Trophoblast cell (in vitro differentiated cells and primary cell): ENCODE measurements at regions not wholly inside any gene's neighbourhood (a gene's known extent, or its start where the extent isn't known, plus 50 kb on each side); places are given as distances from the start of the nearest gene placed in this dataset.

ENCODE experiments used
- DNase-seq, 2 donors: peaks; one replicate each; pipeline ENCODE4 v3.0.0-alpha.2; 2016
- H2AFZ ChIP-seq: 2 replicates; pipeline ENCODE4 v1.6.1; 2013; ENCODE audit warnings: low read length, moderate library complexity, mild to moderate bottlenecking; ENCODE audit not compliant: insufficient read depth, poor library complexity
- H2AK5ac ChIP-seq: 2 replicates; pipeline ENCODE4 v1.6.1; 2013; ENCODE audit warnings: mild to moderate bottlenecking, low read length
- H2BK120ac ChIP-seq: 2 replicates; pipeline ENCODE4 v1.6.1; 2013; ENCODE audit warnings: low read length, mild to moderate bottlenecking, moderate library complexity; ENCODE audit not compliant: insufficient read depth, poor library complexity
- H2BK12ac ChIP-seq: 2 replicates; pipeline ENCODE4 v1.6.1; 2013; ENCODE audit warnings: mild to moderate bottlenecking, low read length, moderate library complexity
- H2BK5ac ChIP-seq: 2 replicates; pipeline ENCODE4 v1.6.1; 2013; ENCODE audit warnings: low read length, low read depth, moderate library complexity, mild to moderate bottlenecking; ENCODE audit not compliant: poor library complexity
- H3K14ac ChIP-seq: 2 replicates; pipeline ENCODE4 v1.6.1; 2013; ENCODE audit warnings: mild to moderate bottlenecking, low read length
- H3K18ac ChIP-seq: 2 replicates; pipeline ENCODE4 v1.6.1; 2013; ENCODE audit warnings: mild to moderate bottlenecking, low read length
- H3K23ac ChIP-seq: 2 replicates; pipeline ENCODE4 v1.6.1; 2013; ENCODE audit warnings: low read length
- H3K27ac ChIP-seq: 2 replicates; pipeline ENCODE4 v1.5.1; 2013; ENCODE audit warnings: low read depth, mild to moderate bottlenecking, inconsistent platforms, low read length, moderate library complexity
- H3K27me3 ChIP-seq: 2 replicates; pipeline ENCODE4 v1.6.1; 2013; ENCODE audit warnings: inconsistent platforms, mild to moderate bottlenecking, low read length, moderate library complexity; ENCODE audit not compliant: insufficient read depth
- H3K36me3 ChIP-seq, 2 experiments: 1 replicate in 1 of 2; 2 replicates in 1 of 2; pipeline ENCODE4 v1.6.1; 2013; ENCODE audit warnings: low read length in 2 of 2, mild to moderate bottlenecking in 2 of 2, moderate library complexity in 1 of 2; ENCODE audit not compliant: insufficient read depth in 2 of 2, control insufficient read depth in 1 of 2
- H3K4ac ChIP-seq: 2 replicates; pipeline ENCODE4 v1.6.1; 2013; ENCODE audit warnings: low read depth, mild to moderate bottlenecking, low read length, moderate library complexity
- H3K4me1 ChIP-seq, 2 experiments: 1 replicate in 1 of 2; 2 replicates in 1 of 2; pipeline ENCODE4 v1.6.1; 2013; ENCODE audit warnings: low read length in 2 of 2, mild to moderate bottlenecking in 2 of 2, moderate library complexity in 1 of 2; ENCODE audit not compliant: insufficient read depth in 2 of 2, control insufficient read depth in 1 of 2
- H3K4me2 ChIP-seq: 2 replicates; pipeline ENCODE4 v1.6.1; 2013; ENCODE audit warnings: inconsistent platforms, mild to moderate bottlenecking, low read length, moderate library complexity
- H3K4me3 ChIP-seq: 2 replicates; pipeline ENCODE4 v1.5.1; 2013; ENCODE audit warnings: mild to moderate bottlenecking, low read depth, low read length, inconsistent platforms
- H3K79me1 ChIP-seq: one replicate; pipeline ENCODE4 v1.6.1; 2013; ENCODE audit warnings: low read length
- H3K79me2 ChIP-seq: 2 replicates; pipeline ENCODE4 v1.6.1; 2013; ENCODE audit warnings: low read length, mild to moderate bottlenecking; ENCODE audit not compliant: control insufficient read depth, insufficient read depth, poor library complexity
- H3K9ac ChIP-seq: 2 replicates; pipeline ENCODE4 v1.6.1; 2013; ENCODE audit warnings: mild to moderate bottlenecking, low read length
- H3K9me3 ChIP-seq: 2 replicates; pipeline ENCODE4 v1.6.1; 2013; ENCODE audit warnings: low read depth, mild to moderate bottlenecking, control low read depth, inconsistent platforms, low read length; ENCODE audit not compliant: insufficient read depth
- H4K12ac ChIP-seq: 2 replicates; pipeline ENCODE4 v1.6.1; 2013; ENCODE audit warnings: low read depth, mild to moderate bottlenecking, low read length, moderate library complexity
- H4K8ac ChIP-seq: 2 replicates; pipeline ENCODE4 v1.6.1; 2013; ENCODE audit warnings: low read depth, mild to moderate bottlenecking, low read length, moderate library complexity
- H4K91ac ChIP-seq: one replicate; pipeline ENCODE4 v1.6.1; 2013; ENCODE audit warnings: low read depth, mild to moderate bottlenecking, low read length, moderate library complexity
- WGBS: extraction: QIAGEN DNeasy Blood & Tissue Kit; methylation state at CpG from one replicate; pipeline ENCODE4 v1.1.7; 2013; ENCODE audit warnings: missing lambda C conversion rate; ENCODE audit not compliant: insufficient read length, insufficient coverage; ENCODE audit errors: extremely low coverage; 5-methylcytosine and 5-hydroxymethylcytosine counted together

DNA sequence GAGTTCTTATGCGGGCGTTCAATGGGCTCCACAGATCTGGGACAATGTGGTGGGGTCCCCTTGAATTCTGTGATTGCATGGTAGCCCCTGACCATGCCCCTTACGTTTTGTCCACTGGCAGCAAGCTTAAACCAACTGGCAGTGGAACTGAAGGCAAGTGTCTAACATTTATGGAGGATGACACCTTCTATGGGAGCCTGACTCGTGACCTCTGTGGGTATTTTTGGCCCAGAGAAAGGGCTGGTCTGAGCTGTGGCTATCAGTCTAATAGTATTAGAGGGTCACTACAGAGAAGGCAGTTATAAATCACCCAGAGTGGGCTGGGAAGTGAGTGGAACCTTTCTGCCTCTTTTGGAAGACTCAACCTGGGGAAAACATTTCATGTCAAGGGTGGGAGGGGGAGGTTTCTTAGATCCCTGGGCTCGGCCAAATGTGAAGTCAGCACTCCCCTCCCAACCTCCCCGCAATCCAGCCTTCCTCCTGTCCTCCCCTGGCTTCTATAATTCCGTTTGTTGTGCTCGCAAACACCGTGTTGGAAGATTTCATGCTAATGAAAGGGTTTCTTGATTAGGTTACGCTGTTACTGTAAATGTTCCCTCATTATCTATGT, 322.7 kb downstream of the RPS24 start:
- H3K4me2 ChIP-seq = no peak overlapping the region
- H2BK12ac ChIP-seq = peak overlapping the region; percentile 87
- H3K79me1 ChIP-seq = peaks cover 38% of the 10 kb centered on the region

GRCh38 chr10:78357141-78358063, 323.7 kb downstream of the RPS24 start:
- Histone ChIP-seq H3K79me2 (peaks cover 18% of the 10 kb centered on the region), H2BK12ac (peak overlapping the region; percentile 99), H3K4me3 (no peak overlapping the region), H3K14ac (peak overlapping the region; percentile 94), H2BK5ac (no peak overlapping the region), H3K79me1 (peaks cover 47% of the 10 kb centered on the region), H4K91ac (peak overlapping the region; percentile 100), H3K4me2 (no peak overlapping the region), H3K9ac (no peak overlapping the region), H3K23ac (no peak overlapping the region), H3K4me1 (peaks cover 37 to 45% of the 10 kb centered on the region in 2 experiments), H3K36me3 (no peaks in the 10 kb centered on the region), H4K12ac (no peak overlapping the region), H2AFZ (no peak overlapping the region), H3K9me3 (no peaks in the 10 kb centered on the region), H3K27me3 (no peaks in the 10 kb centered on the region), H4K8ac (peak overlapping the region; percentile 90), H3K27ac (peak overlapping the region; percentile 46), H2AK5ac (no peak overlapping the region), H3K18ac (no peak overlapping the region), H3K4ac (no peak overlapping the region), H2BK120ac (peak overlapping the region; percentile 99)
- no CpG with 5 or more reads among the region's 16 CpGs for WGBS
- DNase-seq = no peak

More for the DNA sequence above, 322.7 kb downstream of the RPS24 start:
- Histone ChIP-seq H3K9ac (no peak overlapping the region), H4K8ac (no peak overlapping the region), H3K4me3 (no peak overlapping the region), H3K36me3 (no peaks in the 10 kb centered on the region), H3K4me1 (peaks cover 28 to 34% of the 10 kb centered on the region in 2 experiments), H3K9me3 (no peaks in the 10 kb centered on the region), H3K23ac (no peak overlapping the region), H3K79me2 (peaks cover 13% of the 10 kb centered on the region), H3K18ac (peak overlapping the region; percentile 31), H2BK5ac (peak overlapping the region; percentile 18), H2BK120ac (peak overlapping the region; percentile 83), H3K4ac (peak overlapping the region; percentile 47), H3K27me3 (no peaks in the 10 kb centered on the region), H3K27ac (peak overlapping the region; percentile 5), H4K91ac (peak overlapping the region; percentile 78), H4K12ac (no peak overlapping the region), H2AFZ (no peak overlapping the region), H2AK5ac (peak overlapping the region; percentile 71), H3K14ac (peak overlapping the region; percentile 69)
- no peak for DNase-seq
- no CpG with 5 or more reads among the region's 10 CpGs for WGBS

DNA sequence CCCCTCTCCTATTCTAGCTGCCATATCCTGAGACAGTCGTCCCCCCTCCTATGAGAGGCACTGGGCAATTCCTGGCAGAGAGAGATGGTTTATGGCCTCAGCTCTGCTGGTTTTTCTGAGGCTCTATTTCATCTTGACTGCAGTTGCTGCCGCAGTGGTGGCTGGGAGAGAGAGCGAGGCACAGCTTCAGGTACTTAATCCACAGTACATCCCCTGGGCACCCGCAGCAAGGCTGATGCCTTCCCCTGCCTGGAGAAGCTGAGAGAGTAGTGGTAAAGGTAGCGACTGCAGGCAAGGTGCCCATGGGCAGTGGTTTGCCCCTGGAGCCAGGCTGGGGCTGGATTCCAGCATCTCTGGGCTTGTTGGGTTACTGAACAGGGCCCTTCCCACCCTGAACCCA, 324.7 kb downstream of the RPS24 start:
- Histone ChIP-seq H3K27ac (peak overlapping the region; percentile 46), H3K4me1 (peaks cover 43 to 52% of the 10 kb centered on the region in 2 experiments), H3K36me3 (no peaks in the 10 kb centered on the region), H2AFZ (peak overlapping the region; percentile 19), H3K9me3 (no peaks in the 10 kb centered on the region), H3K27me3 (no peaks in the 10 kb centered on the region), H3K4me3 (no peak overlapping the region), H3K79me2 (peaks cover 18% of the 10 kb centered on the region), H3K18ac (peak overlapping the region; percentile 30), H2BK12ac (peak overlapping the region; percentile 99), H4K8ac (peak overlapping the region; percentile 90), H3K79me1 (peaks cover 56% of the 10 kb centered on the region), H4K91ac (peak overlapping the region; percentile 100), H3K4ac (peak overlapping the region; percentile 35), H3K23ac (no peak overlapping the region), H4K12ac (peak overlapping the region; percentile 17), H2BK120ac (peak overlapping the region; percentile 99), H3K4me2 (no peak overlapping the region), H3K9ac (no peak overlapping the region), H2BK5ac (peak overlapping the region; percentile 95), H2AK5ac (peak overlapping the region; percentile 99), H3K14ac (peak overlapping the region; percentile 94)
- WGBS = no CpG with 5 or more reads among the region's 5 CpGs
- no peak for DNase-seq

GRCh38 chr10:78358982-78359381, 325.3 kb downstream of the RPS24 start:
- peak overlapping the region; percentile 100 for H4K91ac ChIP-seq
- peak overlapping the region; percentile 41 for H4K12ac ChIP-seq
- no peak overlapping the region for H3K4me3 ChIP-seq
- peak overlapping the region; percentile 77 for H2AFZ ChIP-seq
- H3K9ac ChIP-seq = no peak overlapping the region
- peak overlapping the region; percentile 84 for H3K4ac ChIP-seq
- H3K9me3 ChIP-seq = no peaks in the 10 kb centered on the region
- peak overlapping the region; percentile 90 for H4K8ac ChIP-seq
- peak overlapping the region; percentile 94 for H3K14ac ChIP-seq
- no peaks in the 10 kb centered on the region for H3K36me3 ChIP-seq
- no peaks in the 10 kb centered on the region for H3K27me3 ChIP-seq
- H3K79me2 ChIP-seq = peaks cover 18% of the 10 kb centered on the region
- H3K79me1 ChIP-seq = peaks cover 59% of the 10 kb centered on the region
- peak overlapping the region; percentile 99 for H2BK120ac ChIP-seq
- WGBS = no CpG with 5 or more reads among the region's 5 CpGs
- peak overlapping the region; percentile 30 for H3K18ac ChIP-seq
- peaks cover 43 to 52% of the 10 kb centered on the region in 2 experiments for H3K4me1 ChIP-seq
- H3K23ac ChIP-seq = no peak overlapping the region
- peak overlapping the region; percentile 95 for H3K27ac ChIP-seq
- H2AK5ac ChIP-seq = peak overlapping the region; percentile 99
- peak overlapping the region; percentile 95 for H2BK5ac ChIP-seq
- no peak overlapping the region for H3K4me2 ChIP-seq
- DNase-seq = no peak
- H2BK12ac ChIP-seq = peak overlapping the region; percentile 99
